GM23248 (cell line): ENCODE measurements at regions not wholly inside any gene's neighbourhood (a gene's known extent, or its start where the extent isn't known, plus 50 kb on each side); places are given as distances from the start of the nearest gene placed in this dataset.

ENCODE experiments used
- EZH2 ChIP-seq: fragments of 200-600 bp; sonication (generic); IDR thresholded peaks from 2 replicates; pipeline ENCODE4 v1.6.1; 2018; ENCODE audit warnings: antibody characterized with exemption, mild to moderate bottlenecking; ENCODE audit not compliant: insufficient read depth, poor library complexity, severe bottlenecking
- EZH2phosphoT487 ChIP-seq: fragments of 200-600 bp; sonication (generic); IDR thresholded peaks from 2 replicates; pipeline ENCODE4 v1.6.1; 2018; ENCODE audit warnings: antibody characterized with exemption, moderate library complexity, mild to moderate bottlenecking, low read depth; ENCODE audit not compliant: insufficient read depth

GRCh38 chr5:92104126-92104525, 721.0 kb upstream of the ARRDC3 start:
- TF ChIP-seq EZH2, result no peak
- TF ChIP-seq EZH2phosphoT487, result no peak
